Psoas muscle (tissue), 7 donors: ENCODE measurements at regions not wholly inside any gene's neighbourhood (a gene's known extent, or its start where the extent isn't known, plus 50 kb on each side); places are given as distances from the start of the nearest gene placed in this dataset.
A peak's percentile ranks its signal among the peaks of the same experiment; 100 is the strongest.

Source experiments
- ATAC-seq, 4 donors: fragments of 200-7000 bp; cut with Tn5 transposase; one replicate each; pipeline ENCODE4 v1.9.1; 2020; ENCODE audit warnings: moderate library complexity in 3 of 4, mild to moderate bottlenecking in 2 of 4
- DNase-seq, 2 donors: peaks; one replicate each; pipeline ENCODE4 v3.0.0-alpha.2; 2020
- H3K27ac ChIP-seq: fragments of 200-600 bp; one replicate; pipeline ENCODE4 v1.8.0; 2022
- H3K27me3 ChIP-seq, 3 donors: fragments of 200-600 bp in 1 of 3; one replicate each; pipeline versions ENCODE4 v1.6.1 to v1.8.0; 2013 to 2022; ENCODE audit warnings: low read length in 2 of 3, mild to moderate bottlenecking in 2 of 3, moderate library complexity in 1 of 3; ENCODE audit not compliant: insufficient read depth in 3 of 3
- H3K36me3 ChIP-seq, 2 donors: fragments of 200-600 bp in 1 of 2; one replicate each; pipeline versions ENCODE4 v1.6.1 to v1.8.0; 2013 to 2022; ENCODE audit warnings: low read depth in 1 of 2, mild to moderate bottlenecking in 1 of 2, moderate library complexity in 1 of 2; ENCODE audit not compliant: insufficient read depth in 1 of 2
- H3K4me1 ChIP-seq: fragments of 200-600 bp; one replicate; pipeline ENCODE4 v1.8.0; 2022
- H3K4me3 ChIP-seq: fragments of 200-600 bp; one replicate; pipeline ENCODE4 v1.8.0; 2022; ENCODE audit warnings: mild to moderate bottlenecking
- H3K9me3 ChIP-seq: fragments of 200-600 bp; one replicate; pipeline ENCODE4 v1.8.0; 2022
- CTCF ChIP-seq: fragments of 200-600 bp; IDR thresholded peaks from one replicate; pipeline ENCODE4 v1.8.0; 2022; ENCODE audit warnings: antibody characterized with exemption
- WGBS, 3 donors: extraction: QIAGEN DNeasy Blood & Tissue Kit; methylation state at CpG; one replicate each; pipeline versions ENCODE4 v1.1.6 to v1.1.7; 2013; 5-methylcytosine and 5-hydroxymethylcytosine counted together
- intact Hi-C, 2 donors: fragments of 100-400 bp; cut with DNase I; formaldehyde crosslinking; loops; one replicate each; pipeline versions ENCODE4 v1.11.0 to v1.14.2; 2022
- donor health status: healthy with polysubstance abuse.
- donor health status: DM: no; HTN: no; CAD: no; lungs with moderate emphysema.
- donor health status: Bipolar disorder and iron deficiency.
- donor health status: healthy.
- donor health status: DM: yes; HTN: yes; CAD: no.
- donor health status: DM: no; HTN: no; CAD: no.
- donor health status: DM: yes; HTN: yes; CAD: no.

- no peak for TF ChIP-seq CTCF
- Histone ChIP-seq H3K4me3 (no peak overlapping the region), H3K9me3 (no peaks in the 10 kb centered on the region), H3K27ac (no peak overlapping the region), H3K4me1 (peaks cover 14% of the 10 kb centered on the region), H3K36me3 (no peaks in the 10 kb centered on the region), H3K27me3 (no peaks in the 10 kb centered on the region)
- DNase-seq: no peak
- 65 to 71% (median 69%) methylated on average over 2 of the region's 2 CpGs for WGBS, 3 donors
- ATAC-seq: no peak
- intact Hi-C loops: loop anchor here (10.0 kb wide), 2 partner anchors 1534 to 1544 kb away; partner anchors contain the start of gene FYB2 (in 1 of the 2)
These were observed 65.6 kb upstream of the USP24 start for GRCh38 chr1:55280731-55281130.

- WGBS, 3 donors: 96 to 98% (median 97%) methylated on average over 3 of the region's 3 CpGs
- Histone ChIP-seq H3K4me3 (no peak overlapping the region), H3K9me3 (no peaks in the 10 kb centered on the region), H3K4me1 (peaks cover 21% of the 10 kb centered on the region), H3K27me3 (no peaks in the 10 kb centered on the region), H3K27ac (no peak overlapping the region), H3K36me3 (no peaks in the 10 kb centered on the region)
- no peak for ATAC-seq
- intact Hi-C loops: loop anchor here (5.0 to 10.0 kb wide), 5 partner anchors 62 to 1545 kb away; partner anchors contain the start of genes USP24 (in 2 of the 2) and FYB2 (in 1 of the 2)
- no peak for TF ChIP-seq CTCF
- no peak for DNase-seq
These were observed 64.5 kb upstream of the USP24 start for GRCh38 chr1:55279627-55280026.

GRCh38 chr1:55278378-55278777, 63.2 kb upstream of the USP24 start:
- Histone ChIP-seq H3K27ac (no peak overlapping the region), H3K4me3 (no peak overlapping the region), H3K27me3 (no peaks in the 10 kb centered on the region), H3K4me1 (peaks cover 21% of the 10 kb centered on the region), H3K36me3 (no peaks in the 10 kb centered on the region), H3K9me3 (no peaks in the 10 kb centered on the region)
- ATAC-seq: no peak
- no peak for DNase-seq
- intact Hi-C loops: loop anchor here (5.0 to 10.0 kb wide), 3 partner anchors 61 to 136 kb away; partner anchors contain the start of gene USP24 (in 2 of the 2)
- no peak for TF ChIP-seq CTCF
- WGBS, 3 donors: 49 to 52% (median 52%) methylated on average over 2 of the region's 2 CpGs

GRCh38 chr1:55277377-55278130, 62.4 kb upstream of the USP24 start:
- peak overlapping the region; percentile 71 for H3K27ac ChIP-seq
- DNase-seq: peak; percentile 79 to 89
- H3K4me1 ChIP-seq: peaks cover 21% of the 10 kb centered on the region
- ATAC-seq: peak; percentile 87 to 93 (median 90)
- H3K9me3 ChIP-seq: no peaks in the 10 kb centered on the region
- no peak overlapping the region for H3K4me3 ChIP-seq
- no peaks in the 10 kb centered on the region for H3K36me3 ChIP-seq
- H3K27me3 ChIP-seq: no peaks in the 10 kb centered on the region
- peak; percentile 94 for TF ChIP-seq CTCF
- 18 to 30% (median 21%) methylated on average over 14 to 15 of the region's 15 CpGs for WGBS, 3 donors
- intact Hi-C loops: loop anchor here (1.0 to 10.0 kb wide), 5 partner anchors 60 to 138 kb away; partner anchors contain the start of gene USP24 (in 2 of the 2)
